Erythroblast (primary cell): ENCODE measurements at regions not wholly inside any gene's neighbourhood (a gene's known extent, or its start where the extent isn't known, plus 50 kb on each side); places are given as distances from the start of the nearest gene placed in this dataset.

Experiments used
- GATA1 ChIP-seq: IDR thresholded peaks from 2 replicates; pipeline ENCODE4 v1.6.1; 2011; ENCODE audit warnings: low read depth, mild to moderate bottlenecking, control low read depth, low read length, moderate library complexity
- POLR2A ChIP-seq: IDR thresholded peaks from 2 replicates; pipeline ENCODE4 v1.6.1; 2011; ENCODE audit warnings: mild to moderate bottlenecking, low read length

DNA sequence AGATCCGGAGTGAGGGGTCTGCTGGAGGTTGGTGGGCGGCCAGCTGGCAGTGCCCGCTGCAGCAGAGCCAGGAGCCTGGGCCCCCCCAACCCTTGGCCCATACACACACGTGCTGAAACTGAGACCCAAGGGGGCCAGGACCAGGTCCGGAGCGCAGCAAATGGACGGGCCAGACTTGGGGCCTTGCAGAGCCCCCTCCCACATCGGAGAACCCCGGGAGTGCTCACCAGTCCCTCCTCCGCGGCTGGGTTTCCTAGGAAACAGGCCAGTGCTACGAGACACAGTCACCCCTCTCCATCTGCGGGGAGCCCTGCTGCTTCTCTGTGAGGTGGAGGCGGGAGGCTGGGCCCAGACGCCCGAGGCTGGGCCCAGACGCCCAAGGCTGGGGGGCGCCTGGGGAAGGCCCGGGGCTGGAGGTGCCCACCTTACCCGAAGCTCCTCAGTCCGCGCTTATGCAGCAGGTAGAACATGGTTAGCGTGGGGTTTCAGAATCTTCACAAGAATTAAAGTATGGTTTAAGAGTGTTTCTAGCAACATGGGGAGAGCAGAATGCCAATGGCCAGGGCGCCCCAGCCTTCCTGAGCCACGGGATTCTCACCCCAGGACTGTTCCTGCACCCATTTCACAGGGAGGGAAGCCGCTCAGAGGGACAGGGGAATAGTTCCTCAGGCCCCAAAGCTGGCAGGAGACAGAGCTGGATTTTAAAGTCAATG is 135.0 kb upstream of the PRR20G start:
- TF ChIP-seq POLR2A (no peak), GATA1 (no peak)
